ENCODE measurements at regions not wholly inside any gene's neighbourhood (a gene's known extent, or its start where the extent isn't known, plus 50 kb on each side); places are given as distances from the start of the nearest gene placed in this dataset.

GRCh38 chr2:63789338-63790020 lies 52.2 kb upstream of the UGP2 start:
- H2AFZ ChIP-seq (ENCODE audit: control insufficient read depth, low read depth, low read length): no peak overlapping the region
- no peak overlapping the region for H3K4me3 ChIP-seq
- POLR2A ChIA-PET: no interaction called here
- no peak overlapping the region for H3K27ac ChIP-seq (ENCODE audit: control insufficient read depth, insufficient read depth)
- H3K27me3 ChIP-seq (replicated peaks in 1 of 2; ENCODE audit: control insufficient read depth in 2 of 2, insufficient read depth in 2 of 2, low read length in 1 of 2): no peaks in the 10 kb centered on the region
- CTCF ChIA-PET: no interaction called here
- in situ Hi-C loops (cut with MboI): no loop called here
- H3K9ac ChIP-seq (ENCODE audit: control insufficient read depth, insufficient read depth, low read length): no peak overlapping the region
- RAD21 ChIA-PET (ENCODE audit: unreplicated experiment): interaction anchor here (1.1 kb wide), 1 partner anchor 72 kb away, joined by 4 read pairs; no protein-coding TSS in a partner anchor
- no peaks in the 10 kb centered on the region for H4K20me1 ChIP-seq (ENCODE audit: control insufficient read depth, insufficient read depth)
- no peaks in the 10 kb centered on the region for H3K79me2 ChIP-seq (ENCODE audit: control insufficient read depth, insufficient read depth, low read length)
- DNase-seq (ENCODE audit: low read depth, low spot score) (no peak), FAIRE-seq (no peak), ATAC-seq (no peak)
- no peak overlapping the region for H3K4me2 ChIP-seq (ENCODE audit: control insufficient read depth, insufficient read depth)
- no peaks in the 10 kb centered on the region for H3K36me3 ChIP-seq (ENCODE audit: control insufficient read depth in 2 of 2, insufficient read depth in 2 of 2, low read length in 1 of 2)
- intact Hi-C loops (cut with micrococcal nuclease; ENCODE audit: unreplicated experiment): no loop called here
- no peaks in the 10 kb centered on the region for H3K4me1 ChIP-seq (ENCODE audit: control insufficient read depth, insufficient read depth, low read length)
- BruUV-seq (replicated peaks): no TSS peak
- SMC1A ChIA-PET (ENCODE audit: uncharacterized antibody, unreplicated experiment): no interaction called here
- WGBS (ENCODE audit: insufficient coverage, insufficient replicate concordance, low lambda C conversion rate, missing lambda C conversion rate): 70% methylated on average over 5 of the region's 5 CpGs
- no peaks in the 10 kb centered on the region for H3K9me3 ChIP-seq (replicated peaks; ENCODE audit: control insufficient read depth, insufficient read depth, low read length)
- TF ChIP-seq JUND (IDR thresholded peaks at IDR 0.05; ENCODE audit: low read depth, low read length) (no peak), GABPA (IDR thresholded peaks at IDR 0.05; ENCODE audit: low read depth) (no peak), BHLHE40 (IDR thresholded peaks at IDR 0.05; ENCODE audit: borderline replicate concordance in 1 of 2, low read depth in 2 of 2, low read length in 1 of 2) (no peak), NFXL1 (IDR thresholded peaks at IDR 0.05; ENCODE audit: borderline replicate concordance) (no peak), ZNF592 (IDR thresholded peaks at IDR 0.05) (no peak), NR2C1 (IDR thresholded peaks at IDR 0.05) (no peak), CHD1 (IDR thresholded peaks at IDR 0.05; ENCODE audit: low read depth, low read length) (no peak), CHD4 (IDR thresholded peaks at IDR 0.05) (no peak), FOS (IDR thresholded peaks at IDR 0.05; ENCODE audit: borderline replicate concordance, extremely low read depth, insufficient read length) (no peak), TARDBP (IDR thresholded peaks at IDR 0.05; ENCODE audit: borderline replicate concordance) (no peak), PAX5 (IDR thresholded peaks at IDR 0.05; ENCODE audit: borderline replicate concordance, low read depth, low read length) (no peak), FOXK2 (IDR thresholded peaks at IDR 0.05) (no peak)
- TF ChIP-seq, protein P1, sequence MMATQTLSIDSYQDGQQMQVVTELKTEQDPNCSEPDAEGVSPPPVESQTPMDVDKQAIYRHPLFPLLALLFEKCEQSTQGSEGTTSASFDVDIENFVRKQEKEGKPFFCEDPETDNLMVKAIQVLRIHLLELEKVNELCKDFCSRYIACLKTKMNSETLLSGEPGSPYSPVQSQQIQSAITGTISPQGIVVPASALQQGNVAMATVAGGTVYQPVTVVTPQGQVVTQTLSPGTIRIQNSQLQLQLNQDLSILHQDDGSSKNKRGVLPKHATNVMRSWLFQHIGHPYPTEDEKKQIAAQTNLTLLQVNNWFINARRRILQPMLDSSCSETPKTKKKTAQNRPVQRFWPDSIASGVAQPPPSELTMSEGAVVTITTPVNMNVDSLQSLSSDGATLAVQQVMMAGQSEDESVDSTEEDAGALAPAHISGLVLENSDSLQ (IDR thresholded peaks at IDR 0.05): no peak
- TF ChIP-seq, protein P2, sequence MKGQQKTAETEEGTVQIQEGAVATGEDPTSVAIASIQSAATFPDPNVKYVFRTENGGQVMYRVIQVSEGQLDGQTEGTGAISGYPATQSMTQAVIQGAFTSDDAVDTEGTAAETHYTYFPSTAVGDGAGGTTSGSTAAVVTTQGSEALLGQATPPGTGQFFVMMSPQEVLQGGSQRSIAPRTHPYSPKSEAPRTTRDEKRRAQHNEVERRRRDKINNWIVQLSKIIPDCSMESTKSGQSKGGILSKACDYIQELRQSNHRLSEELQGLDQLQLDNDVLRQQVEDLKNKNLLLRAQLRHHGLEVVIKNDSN (IDR thresholded peaks at IDR 0.05; ENCODE audit: borderline replicate concordance, extremely low read length, insufficient read depth, low read depth, low read length): no peak

All from GM12878 (cell line).